ENCODE measurements at regions not wholly inside any gene's neighbourhood (a gene's known extent, or its start where the extent isn't known, plus 50 kb on each side); places are given as distances from the start of the nearest gene placed in this dataset.

GRCh38 chr11:116129456-116129855 lies 625.2 kb upstream of the CADM1 start:
- DNase-seq: no peak

DNA sequence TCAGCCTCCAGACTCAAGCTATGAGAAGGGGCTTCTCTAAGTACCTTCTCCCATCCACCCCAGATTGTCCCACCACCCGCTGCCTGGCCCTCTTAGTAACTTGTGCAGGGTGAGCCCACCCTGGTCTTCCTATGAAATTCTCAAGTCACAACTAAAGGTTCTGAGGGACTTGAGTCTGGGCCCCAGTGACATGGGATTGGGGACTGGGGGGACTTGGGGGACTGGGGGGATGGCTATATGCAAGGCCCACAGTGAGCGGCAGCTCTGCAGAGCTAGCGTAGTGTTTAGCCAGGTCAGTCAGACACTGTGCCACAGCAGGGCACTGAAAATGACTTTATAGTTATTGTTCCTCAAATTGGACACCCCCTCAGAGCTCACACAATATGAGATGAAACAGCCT lies 622.3 kb upstream of the CADM1 start:
- no peak for DNase-seq

DNA sequence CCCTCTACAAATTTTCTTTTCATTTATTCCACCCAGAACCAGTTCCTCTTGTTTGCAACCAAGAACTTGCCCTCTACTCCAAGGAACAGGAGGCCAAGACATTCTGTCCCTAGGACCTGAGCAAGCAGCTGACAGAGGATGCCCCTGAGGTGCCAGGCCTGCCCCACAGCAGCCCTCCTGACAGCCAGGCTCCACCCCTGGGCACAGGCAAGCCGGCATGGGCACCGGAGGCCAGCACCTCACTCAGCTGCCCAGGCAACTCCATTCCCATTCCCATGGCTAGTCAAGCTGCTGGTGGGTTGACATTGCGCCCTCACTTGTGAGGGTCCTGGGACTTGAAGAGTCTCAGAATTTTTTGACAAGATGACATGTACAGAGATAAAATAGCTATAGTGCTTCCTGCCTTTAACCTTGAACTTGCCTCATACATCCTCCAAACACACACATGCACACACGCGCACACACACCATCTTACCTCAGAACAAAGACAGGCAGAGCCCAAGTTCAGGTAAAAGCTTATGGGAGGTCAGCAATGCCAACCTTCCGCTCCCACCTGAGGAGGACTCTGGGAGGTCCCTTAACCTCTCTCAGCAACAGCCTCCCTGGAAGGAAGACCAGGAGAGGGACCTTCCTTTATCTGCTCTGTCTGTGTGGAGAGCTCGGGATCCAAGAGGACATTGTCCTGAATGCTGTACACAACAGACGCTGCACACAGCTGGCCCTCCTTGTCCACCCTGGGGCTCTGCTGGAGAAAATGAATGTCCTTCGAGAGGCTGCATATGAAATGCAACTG lies 620.9 kb upstream of the CADM1 start:
- DNase-seq: no peak

GRCh38 chr11:116123739-116124138 lies 619.5 kb upstream of the CADM1 start:
- DNase-seq: no peak

DNA sequence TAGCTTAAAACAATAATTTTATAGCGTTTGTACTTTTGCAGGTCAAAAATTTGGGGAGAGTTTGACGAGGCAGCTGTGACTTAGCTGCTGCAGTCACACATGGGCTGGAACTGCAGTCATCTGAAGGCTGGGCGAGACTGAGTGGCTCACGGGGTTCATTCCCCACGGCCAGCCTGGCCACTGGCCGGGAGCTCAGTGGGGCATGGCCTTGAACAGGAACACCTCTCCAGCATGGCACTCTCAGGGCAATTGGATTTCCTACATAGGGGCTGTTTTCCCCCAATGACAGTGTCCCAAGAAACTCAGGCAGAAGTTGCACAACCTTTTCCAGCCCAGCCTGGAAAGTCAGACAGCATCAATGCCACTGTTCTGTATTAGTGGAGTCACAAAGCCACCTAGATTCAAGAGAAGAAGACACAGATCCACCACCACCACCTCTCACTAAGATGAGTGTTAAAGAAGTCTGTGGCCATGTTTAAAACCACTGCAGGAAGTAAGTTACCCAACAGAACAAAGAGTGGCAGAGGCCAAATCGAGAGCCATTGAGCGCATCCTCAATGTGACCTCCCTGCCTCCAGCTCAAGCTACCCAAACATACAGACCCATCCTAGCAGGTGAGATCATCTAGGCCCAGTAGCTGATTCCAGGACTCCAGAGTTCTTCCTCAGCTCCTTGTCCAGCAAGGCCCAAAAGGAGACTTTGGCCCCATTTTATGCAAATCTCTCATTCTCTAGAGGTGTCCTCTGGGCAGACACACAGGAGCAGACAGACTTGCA lies 618.7 kb upstream of the CADM1 start:
- no peak for DNase-seq

GRCh38 chr11:116119158-116119557 lies 614.9 kb upstream of the CADM1 start:
- DNase-seq: no peak

DNA sequence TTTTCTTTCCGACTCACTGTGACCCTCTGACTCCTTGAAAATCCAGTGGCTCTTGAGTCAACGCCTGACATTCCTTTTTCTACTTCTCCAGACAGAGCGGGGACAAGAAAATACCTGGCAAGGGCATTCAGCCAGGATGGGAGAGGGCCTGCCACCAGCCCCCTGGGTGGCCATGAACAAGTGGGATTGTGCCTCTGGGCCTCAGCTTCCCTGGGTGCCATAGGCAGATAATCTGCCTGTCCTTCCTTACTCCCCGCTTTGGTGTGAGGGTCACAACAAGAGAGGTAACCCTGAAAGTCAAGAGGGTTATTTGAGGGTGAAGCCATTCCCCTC lies 613.9 kb upstream of the CADM1 start:
- DNase-seq: no peak

- no peak for DNase-seq
Observed at GRCh38 chr11:116117331-116118137, 613.3 kb upstream of the CADM1 start.

- DNase-seq: no peak
Observed at GRCh38 chr11:116115801-116116200, 611.6 kb upstream of the CADM1 start.

DNA sequence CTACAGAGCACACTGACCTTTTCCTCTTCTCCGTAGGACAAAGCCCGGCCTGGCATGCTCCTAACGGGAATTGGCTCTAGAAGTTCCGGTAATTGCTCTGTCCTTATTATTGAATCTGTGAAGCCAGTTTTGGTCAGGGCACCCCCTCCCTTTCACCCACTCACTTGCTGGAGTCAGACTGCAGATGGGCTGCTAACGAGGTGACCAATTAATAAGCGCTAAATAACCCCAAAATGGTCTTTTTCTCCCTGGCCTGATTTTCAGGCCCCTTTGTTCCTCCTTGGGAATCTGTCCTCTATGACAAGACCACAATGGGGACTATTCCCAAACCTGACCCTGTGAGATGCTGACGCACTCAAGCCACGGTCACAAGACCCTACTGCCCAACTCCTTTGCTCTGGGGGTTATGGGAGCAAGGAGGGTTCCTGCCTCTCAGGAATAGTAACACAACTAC lies 610.0 kb upstream of the CADM1 start:
- DNase-seq: no peak

- no peak for DNase-seq
Observed at GRCh38 chr11:116112087-116112935, 608.1 kb upstream of the CADM1 start.

GRCh38 chr11:116111546-116111945 lies 607.3 kb upstream of the CADM1 start:
- no peak for DNase-seq

DNA sequence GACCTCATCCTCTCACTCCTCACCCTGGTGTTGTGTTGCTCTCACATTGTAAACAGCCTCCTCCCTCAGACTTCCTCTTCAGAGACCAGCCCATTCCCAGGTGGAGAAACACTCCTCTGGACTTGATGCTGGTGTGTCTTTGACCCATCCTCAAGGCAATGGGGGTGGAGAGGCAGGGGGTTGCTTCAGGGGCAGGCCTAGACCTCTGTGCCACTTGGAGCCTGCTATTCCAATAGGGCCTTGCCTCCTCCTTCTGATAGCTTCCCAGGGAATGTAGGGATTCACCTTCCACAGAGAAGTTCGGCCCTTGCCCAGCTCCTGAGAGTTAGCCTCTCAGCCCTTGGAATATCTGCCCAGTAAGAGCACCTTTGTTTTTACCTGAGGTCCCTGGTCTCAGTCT lies 606.6 kb upstream of the CADM1 start:
- no peak for DNase-seq

DNA sequence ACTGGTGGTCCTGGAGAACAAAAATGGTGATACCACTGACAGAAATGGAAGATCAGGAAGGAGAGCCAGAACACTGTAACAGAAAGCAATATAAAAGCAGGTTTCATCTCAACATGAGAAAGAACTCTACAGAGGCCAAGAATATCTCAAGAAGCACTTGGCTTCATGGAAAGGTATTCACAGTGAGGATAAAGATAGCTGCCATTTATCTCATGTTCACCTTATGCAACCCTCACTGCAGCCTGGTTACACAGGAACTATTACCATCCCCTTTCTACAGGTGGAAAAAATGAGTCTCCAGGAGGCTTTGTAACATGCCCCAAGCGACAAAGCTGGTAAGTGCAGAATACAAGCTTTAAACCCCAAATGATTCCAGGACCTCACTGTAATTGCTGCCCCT lies 606.1 kb upstream of the CADM1 start:
- no peak for DNase-seq

DNA sequence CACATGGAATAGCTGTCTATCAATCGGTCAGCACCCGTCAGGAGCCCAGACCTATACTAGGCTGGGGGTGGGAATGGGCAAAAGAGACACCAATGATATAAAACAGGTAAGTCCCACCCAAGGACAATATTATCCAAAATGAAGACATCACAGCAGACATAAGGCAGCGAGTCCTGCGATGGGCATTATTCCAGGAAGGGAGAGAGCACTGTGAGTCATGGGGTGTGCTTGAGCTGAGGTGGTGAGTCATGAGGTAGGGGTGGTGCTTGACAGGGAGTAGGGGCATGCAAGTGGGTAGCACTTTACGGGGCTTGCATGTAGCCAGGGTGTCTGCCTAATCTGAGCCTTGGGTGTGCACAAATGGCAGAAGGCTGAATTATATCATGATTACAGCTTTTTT lies 605.0 kb upstream of the CADM1 start:
- DNase-seq: no peak

DNA sequence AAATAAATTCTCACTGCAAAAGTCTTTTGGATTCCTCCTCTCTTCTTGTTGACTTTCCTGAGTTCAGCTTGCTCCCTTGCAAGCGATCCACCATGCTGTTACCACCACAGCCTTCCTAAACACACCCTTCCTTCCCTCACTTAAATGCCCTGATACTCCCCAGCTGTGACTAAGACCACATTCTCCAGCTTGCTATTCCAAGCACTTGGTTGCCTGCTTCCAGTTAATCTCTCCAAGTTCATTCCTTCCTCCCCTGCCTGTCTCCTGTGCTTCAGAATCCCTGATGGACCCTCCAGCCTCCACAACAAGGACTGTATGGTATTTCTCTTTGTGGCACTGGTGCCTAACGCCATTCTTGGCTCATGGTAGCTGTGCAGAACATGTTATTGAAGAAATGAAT lies 603.9 kb upstream of the CADM1 start:
- no peak for DNase-seq

DNA sequence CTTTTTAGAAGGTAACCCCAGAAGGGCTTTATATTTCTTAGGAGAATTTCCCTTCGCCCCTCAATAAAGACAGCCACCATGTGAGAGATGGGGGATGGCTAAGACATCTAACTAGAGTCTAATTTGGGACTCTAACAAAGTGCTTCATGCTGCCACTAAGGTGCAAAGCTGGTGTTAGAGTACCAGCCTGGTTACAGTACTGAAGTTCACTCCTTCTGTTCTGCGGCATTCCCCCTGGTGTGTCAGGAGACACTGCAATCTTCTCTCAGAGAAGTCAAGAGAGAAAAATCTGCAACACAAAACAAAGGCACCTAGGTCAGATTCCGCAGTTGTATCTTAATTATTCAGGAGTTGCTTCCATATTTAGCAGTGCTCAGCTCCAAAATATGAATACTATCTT lies 603.0 kb upstream of the CADM1 start:
- no peak for DNase-seq

DNA sequence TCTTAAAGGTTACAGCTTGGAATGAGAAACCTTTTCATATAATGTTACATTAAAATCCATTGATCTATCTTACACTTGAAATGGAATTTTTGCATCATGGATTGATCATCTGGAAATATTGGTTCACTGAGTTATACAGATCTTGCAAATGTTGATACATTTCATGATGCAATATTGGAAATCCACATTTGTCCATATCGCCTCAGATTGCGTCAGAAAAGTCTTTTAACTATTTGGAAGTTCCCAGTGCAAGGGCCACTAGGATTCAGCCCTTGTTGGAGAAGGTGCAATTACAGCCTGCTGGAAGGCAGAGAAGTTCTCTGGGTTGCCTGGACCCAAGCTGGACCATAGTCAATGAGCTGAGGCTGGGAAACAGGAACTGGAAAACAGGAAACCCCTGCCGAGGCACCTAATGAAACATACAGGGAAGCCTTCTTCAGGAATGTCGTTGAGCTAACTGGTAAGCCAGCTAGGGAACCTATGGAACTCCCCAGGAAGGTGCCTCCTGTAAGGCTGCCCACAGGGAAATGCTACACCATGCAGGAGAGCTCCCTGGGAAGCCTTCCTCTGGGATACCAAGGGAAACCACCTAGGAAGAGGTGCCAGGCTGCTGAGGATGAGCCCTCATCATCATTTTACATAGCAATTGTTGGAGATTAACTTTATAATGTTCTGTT lies 600.4 kb upstream of the CADM1 start:
- no peak for DNase-seq

GRCh38 chr11:116101902-116102301 lies 597.7 kb upstream of the CADM1 start:
- DNase-seq: no peak

GRCh38 chr11:116100016-116100415 lies 595.8 kb upstream of the CADM1 start:
- DNase-seq: no peak

GRCh38 chr11:116099541-116099940 lies 595.3 kb upstream of the CADM1 start:
- no peak for DNase-seq
